Embryonic facial prominence (tissue), 1 donor: ENCODE measurements at regions not wholly inside any gene's neighbourhood (a gene's known extent, or its start where the extent isn't known, plus 50 kb on each side); places are given as distances from the start of the nearest gene placed in this dataset.

ENCODE experiments used
- DNase-seq: peaks from one replicate; pipeline ENCODE4 v3.0.0-alpha.2; 2016; ENCODE audit errors: extremely low spot score

DNA sequence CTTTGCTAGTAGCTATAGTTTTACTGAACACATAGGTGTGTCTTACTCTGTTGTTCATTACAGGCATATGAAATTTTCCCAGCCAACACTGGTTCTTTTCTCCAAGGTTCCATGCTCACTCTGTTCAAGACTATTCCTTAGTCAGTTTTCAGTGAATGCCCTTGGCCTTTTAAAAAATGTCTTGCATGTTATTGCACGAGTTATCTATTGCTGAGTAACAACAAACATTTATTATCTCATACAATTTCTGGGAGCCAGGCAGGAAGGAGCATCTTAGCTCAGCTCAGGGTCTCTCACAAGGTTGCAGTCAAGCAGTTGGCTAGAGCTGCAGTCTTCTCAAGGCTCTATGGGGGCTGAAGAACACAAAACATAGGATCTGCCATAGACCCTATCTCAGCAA lies 223.5 kb downstream of the BTG1 start:
- DNase-seq: no peak

DNA sequence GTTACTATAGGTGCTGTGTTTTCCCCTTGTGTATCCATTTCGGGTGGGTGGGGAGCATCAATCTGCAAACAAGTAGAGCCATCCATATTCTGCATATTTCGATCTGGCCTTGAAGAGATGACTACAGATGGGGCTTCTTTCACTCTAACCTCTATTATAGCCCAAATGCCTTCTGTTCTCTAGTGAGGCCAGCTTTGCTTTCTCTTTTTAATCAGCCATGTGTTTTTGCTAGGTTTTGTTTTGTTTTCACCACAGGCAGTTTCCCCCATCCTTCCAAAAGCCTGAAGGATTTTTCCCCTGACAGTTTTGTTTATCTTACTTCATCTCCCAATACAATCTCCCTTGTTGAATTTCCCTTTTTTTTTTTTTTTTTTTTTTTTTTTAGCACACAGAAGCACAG lies 224.1 kb downstream of the BTG1 start:
- DNase-seq: no peak

DNA sequence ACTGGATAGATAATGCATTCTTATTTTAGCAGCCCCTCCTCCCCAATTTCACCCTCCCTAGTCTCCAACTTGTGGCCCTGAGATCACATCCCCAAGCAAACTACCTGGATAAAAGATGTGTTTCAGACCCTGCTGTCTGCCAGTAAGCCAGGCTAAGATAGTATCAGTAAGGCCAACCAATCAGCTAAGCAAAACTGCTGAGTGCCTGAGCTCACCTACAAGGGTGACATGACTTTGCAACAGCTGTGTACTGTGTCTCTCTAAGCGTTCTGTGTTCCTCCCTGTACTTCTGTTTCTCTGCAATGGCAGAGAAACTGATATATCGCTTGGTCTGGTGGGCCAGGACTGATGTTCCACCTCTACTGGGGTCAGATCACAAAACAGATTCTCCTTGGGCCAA lies 224.9 kb downstream of the BTG1 start:
- DNase-seq: no peak

DNA sequence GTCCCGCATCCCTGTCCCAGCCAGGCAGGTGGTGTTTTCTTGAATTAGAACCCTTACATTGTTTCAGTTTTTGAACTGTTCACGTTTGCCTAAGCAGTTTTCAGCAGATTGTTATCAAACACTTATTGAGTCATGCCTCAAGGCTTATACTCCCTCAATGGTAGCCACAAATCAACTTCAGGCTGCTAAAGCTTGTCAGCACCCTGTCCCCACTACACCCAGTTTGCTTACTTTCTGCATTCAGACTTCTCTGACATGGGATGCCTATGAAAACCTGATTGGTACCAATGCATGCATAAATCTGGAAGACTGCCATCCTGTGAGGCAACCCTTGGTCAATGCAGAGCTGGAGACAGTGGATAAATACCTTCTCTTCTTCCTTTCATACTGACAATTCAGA lies 225.4 kb downstream of the BTG1 start:
- DNase-seq: no peak

DNA sequence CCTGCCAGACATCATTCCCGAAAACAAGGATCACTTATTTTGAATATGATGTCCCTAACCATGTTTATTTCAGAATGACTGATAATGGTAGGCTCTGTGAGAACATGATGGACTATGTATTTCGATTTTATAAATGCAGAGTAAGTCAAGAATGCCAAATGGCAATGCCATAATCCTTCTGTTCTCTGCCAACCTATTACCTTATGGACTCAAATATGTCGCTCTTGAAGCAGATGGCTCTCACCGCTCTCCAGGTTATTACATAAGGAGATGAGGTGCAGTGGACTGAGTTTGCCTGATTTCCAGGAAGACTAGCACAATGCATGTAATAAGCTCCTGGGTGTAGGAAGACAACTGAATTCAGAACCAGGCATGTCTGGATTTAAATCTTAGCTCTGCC lies 227.2 kb downstream of the BTG1 start:
- DNase-seq: no peak

DNA sequence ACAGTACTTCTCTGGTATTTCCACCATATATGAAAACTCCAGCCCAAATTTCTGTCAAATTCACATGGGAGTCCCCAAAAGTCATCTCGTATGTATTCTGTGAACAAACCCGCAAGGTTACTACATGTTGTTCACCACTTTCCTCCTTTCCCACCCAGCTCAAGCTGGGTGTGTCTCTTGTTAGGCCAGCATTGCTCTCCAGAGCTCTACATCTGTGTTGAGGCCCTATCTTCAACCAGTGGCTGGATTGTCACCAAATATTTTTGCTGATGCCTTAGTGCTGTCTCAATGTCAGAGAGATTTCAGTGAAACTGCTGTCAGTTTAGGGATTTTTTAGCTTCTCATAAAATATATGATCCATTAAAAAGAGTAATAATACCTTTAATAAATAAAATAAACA lies 230.9 kb downstream of the BTG1 start:
- DNase-seq: no peak

DNA sequence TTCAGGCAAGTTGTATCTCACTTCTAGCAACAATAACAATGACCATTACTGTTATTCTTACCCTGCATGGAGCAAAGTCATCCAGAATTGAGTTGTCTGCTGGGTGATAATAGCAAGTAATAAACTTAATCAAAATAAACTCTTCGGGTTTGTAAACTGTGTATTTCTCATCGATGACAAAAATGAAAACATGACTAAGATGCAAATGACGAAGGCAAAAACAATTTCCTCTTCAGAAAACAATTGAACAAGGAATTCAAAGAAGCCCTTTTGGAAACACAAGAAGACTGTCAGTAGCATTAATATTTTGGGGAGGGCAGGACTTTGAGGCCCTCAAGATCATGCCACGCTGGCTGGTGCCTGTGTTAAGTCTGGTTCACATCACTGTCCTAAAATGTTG lies 232.0 kb downstream of the BTG1 start:
- DNase-seq: no peak

DNA sequence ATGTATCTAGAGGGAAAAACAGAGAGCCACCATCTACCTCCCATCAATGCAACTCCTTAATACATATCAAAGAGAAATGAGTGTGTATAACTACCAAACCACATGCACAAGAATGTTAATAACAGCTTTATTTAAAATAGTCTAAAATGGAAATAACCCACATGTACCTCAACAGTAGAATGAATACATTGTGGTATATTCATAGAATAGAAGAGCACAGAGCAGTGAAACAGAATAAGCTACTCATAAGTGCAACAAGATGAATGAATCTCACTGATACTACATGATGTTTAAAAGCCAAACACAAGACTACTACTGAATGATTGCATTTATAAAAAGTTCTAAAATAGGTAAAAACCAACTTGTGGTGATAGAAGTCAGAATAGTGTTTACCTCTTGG lies 232.5 kb downstream of the BTG1 start:
- no peak for DNase-seq

DNA sequence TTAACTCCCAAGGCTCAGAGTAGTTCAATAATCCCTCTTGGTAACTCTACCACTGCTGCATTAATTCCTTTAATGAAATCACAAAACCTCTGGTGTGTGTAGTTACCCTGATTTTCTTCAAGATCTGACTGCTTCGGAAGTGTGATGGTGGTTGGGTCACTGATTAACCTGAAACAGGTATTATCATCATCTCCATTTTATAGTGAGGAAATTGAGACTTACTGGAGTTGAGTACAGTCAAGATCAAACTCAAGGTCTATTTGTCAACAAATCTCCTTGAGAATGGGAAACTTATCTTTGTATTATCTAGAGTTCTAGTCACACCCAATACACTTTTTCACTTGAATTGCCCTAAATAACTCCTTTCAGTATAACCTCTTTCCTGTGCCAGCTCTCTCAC lies 233.5 kb downstream of the BTG1 start:
- DNase-seq: no peak

DNA sequence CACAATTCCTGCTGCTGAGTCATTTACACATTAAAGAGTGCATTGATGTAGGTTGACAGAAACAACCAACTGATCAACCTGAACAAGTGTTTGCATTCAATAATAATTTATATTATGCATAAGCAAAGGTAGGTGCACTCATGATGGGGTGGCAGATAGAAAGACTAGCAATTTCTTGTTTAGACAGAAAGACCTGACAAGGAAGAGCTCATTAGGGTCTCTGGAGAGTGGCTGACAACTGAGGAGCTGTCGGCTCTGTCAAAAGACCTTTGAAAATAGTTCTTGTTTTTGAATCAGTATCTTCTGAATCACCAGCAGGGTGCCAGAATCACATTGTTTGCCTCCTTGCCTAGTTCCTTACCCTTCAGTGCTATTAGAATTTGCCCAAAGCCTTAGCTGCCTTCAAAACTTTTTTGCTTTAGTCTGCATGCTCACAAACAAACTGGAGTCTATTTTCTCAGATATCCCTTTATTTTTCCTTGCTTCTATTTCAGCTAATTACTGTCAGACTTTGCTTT lies 234.7 kb downstream of the BTG1 start:
- DNase-seq: no peak

DNA sequence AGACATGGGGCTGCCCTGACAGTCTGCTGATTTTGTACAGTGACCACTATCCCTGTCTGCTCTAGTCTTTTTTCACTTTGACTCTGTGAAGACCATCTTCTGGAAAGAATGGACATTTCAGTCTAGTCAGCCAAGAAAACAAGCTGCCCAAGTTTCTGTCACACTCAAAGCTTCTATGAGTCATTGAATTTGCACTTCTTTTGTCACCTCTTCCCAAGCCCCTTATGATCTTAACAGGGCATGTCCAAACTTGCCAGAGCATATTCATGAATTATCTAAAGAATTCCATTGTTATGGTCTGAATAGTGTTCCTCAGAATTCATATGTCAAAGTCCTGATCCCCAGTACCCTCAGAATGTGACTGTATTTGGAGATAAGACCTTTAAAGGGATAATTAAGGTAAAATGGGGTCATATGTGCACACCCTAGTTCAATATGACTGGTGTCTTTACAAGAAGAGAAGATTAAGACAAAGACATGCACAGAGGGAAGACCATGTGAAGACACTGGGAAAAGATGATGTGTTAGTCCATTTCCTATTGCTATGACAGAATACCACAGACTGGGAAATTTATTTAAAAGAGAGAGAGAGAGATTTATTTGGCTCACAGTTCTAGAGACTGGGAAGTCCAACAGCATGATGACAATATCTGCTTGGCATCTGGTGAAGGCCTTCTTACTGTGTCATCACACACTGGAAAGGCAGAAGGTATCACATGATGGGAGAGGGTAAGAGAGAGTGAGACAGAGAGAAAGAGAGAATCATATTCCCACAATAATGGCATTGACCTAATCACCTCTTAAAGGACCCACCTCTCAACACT lies 242.6 kb downstream of the BTG1 start:
- no peak for DNase-seq

DNA sequence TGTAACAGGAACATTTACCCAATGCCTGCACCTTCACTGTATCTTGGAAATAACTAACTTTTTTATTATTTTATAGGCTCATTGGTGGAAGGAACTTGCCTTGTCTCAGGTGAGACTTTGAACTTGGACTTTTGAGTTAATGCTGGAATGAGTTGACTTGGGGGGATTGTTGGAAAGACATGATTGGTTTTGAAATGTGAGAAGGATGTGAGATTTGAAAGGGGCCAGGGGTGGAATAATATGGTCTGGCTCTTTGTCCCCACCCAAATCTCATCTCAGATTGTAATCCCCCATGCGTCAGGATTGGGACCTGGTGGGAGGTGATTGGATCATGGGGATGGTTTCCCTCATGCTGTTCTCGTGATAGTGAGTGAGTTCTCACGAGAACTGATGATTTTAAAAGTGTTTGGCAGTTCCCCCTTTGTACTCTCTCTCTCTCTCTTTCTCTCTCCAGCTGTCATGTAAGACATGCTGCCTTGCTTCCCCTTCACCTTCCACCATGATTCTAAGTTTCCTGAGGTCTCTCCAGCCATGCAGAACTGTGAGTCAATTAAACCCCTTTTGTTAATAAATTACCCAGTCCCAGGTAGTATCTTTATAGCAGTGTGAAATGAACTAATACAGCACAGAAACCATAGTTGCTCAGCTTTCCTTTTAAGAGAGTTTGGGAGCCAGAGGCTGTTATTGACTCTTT lies 244.1 kb downstream of the BTG1 start:
- no peak for DNase-seq

DNA sequence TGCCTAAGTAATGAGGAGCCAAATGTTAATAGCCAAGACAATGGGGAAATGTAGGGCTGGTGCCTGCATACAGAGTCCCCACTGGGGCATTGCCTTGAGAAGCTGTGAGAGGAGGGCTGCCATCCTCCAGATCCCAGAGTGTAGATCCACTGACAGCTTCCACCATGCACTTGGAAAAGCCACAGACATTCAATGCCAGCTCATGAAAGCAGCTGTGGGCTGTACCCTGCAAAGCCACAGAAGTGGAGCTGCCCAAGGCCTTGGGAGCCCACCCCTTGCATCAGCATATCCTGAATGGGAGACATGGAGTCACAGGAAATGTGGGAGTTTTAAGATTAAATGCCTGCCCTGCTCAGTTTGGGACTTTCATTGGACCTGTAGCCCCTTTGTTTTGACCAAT lies 244.7 kb downstream of the BTG1 start:
- no peak for DNase-seq

DNA sequence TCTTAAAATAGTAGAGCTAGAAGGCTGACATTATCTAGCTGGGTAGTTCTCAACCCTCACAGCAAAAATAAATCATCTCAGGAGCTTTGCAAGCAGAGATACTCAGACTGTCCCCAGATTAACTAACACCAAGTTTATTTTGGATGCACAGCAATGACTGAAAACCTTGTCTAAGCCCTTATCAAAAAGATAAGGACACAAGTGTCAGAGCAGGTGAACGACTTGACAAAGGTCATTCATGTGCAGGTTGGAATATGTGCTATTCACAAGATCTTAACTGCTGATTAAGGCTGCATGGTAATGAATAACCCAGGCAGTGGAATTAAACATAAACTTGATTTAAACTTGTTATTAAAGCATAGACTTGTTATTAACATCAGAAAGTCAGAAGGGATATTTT lies 246.6 kb downstream of the BTG1 start:
- DNase-seq: no peak

DNA sequence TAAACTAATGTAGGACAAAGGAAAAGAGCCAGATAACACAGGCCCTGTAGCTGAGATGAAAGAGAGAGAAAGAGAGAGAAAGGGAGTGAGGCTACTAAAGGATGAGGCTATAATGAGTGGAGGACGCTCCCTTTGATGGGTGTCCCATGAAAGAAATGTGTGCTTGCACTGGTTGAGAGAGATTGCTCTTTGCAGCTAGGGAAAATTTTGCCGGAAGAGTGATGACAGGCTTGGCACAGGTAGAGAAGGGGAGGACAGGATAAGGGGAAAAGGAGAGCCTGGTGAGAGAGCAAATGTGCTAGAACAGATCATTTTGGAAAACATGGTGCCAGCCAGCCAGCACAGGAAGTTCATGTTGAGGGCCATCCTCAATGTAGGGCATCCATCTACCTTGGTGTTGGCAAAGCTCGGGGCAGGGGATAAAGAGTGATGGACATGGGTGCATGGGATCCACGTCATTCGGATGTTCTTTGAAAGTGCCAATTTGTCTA lies 248.6 kb downstream of the BTG1 start:
- no peak for DNase-seq

DNA sequence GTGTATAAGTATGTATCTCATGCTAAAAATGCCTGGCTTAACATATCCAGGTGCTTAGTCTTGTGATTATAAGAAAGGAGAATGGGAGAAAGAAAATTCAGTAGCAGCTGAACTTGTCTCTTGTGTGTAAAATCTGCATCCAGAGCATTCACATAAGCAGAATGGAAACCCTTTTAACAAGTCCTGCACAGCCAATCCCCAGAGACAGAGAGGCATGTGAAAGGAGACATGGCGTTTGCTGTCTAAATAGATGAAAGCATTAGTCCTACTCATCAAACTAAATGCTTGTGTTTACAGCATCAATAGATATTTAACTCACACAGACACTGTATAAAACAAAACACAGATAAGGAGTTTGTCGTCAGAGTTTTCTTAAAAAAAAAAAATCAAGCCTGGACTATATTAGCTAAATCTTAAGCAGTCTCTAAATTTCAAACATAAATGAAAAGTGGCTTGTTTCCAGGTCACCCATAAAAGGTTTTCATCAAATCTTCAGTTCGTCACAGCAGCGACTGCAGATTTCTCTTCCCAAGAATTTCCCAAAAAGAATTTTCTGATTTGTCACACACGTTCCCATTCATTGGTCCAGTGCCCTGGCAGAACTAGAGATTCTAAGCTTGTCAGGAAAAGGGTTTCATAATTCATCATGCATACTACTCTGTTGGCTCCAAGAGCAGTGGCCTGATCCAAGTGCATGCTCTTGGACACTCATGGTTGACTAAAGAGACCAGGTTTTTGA lies 249.2 kb downstream of the BTG1 start:
- DNase-seq: no peak

DNA sequence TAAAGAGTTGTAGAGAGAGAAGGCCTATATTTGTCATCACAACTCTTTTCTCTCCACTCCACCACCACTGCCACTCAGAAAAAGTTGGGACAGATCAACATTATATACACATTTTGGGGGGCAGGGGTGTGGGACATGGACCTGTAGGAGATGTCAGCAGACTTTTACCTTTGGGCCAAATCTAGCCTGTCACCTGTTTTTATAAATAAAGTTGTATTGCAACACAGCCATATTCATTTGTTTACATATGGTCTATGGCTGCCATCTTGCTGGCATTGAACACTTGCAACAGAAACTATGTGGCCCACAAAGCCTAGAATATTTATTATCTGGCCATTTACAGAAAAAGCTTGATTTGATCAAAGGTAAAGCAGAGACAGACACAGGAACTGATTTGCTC lies 250.7 kb downstream of the BTG1 start:
- no peak for DNase-seq

DNA sequence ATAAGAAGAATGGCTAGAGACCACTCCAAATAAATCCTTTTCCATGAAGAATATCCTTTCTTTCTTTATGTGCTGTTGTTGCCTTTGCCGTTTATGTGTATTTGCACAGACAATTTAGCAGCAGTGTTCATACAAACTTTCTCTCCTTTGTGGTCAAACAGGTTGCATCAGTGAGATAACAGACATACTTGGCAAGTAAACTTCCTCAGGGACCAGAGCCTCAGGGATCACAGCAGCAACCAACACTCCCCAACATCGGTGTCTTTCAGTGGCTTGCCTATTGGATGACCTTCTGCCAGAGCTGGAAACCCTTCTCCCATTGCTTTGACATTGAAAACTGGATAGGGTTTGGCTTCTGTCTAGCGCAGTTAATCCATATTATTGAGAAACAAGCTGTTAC lies 252.2 kb downstream of the BTG1 start:
- DNase-seq: no peak

DNA sequence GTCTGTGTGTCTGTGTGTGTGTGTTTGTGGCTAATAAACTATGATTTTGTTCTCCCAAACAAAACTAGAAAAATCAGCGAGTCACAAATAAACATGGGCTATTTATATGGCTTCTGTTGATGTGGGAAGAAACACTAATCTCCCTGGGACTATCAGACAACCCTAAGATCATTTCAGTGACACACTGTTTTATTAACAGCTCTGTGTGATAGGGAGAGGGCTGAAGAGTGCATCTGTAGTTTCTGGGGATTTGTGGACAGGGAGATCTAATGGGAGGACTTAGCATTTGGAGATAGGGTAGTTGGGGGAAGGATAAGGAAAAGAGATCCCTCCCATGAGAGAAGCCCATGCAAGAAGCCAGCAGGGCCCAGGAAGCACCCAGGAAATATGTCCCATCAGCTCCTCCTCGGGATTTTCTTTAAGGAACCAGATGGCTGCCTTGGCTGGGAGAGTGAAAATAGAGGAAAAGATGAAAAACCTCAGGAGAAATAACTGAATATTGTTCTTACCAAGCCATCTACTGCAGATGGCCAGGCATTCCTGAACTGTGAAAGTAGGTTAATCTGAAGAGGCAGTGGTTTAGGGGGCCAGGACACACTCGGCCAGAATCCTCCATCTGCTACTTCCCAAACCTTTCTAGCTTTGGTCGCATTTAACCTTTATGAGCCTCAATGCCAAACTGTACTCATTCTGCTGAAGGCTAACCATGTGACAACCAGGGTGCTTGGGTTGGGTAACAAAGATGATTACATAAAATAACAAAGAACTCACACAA lies 253.4 kb downstream of the BTG1 start:
- no peak for DNase-seq

DNA sequence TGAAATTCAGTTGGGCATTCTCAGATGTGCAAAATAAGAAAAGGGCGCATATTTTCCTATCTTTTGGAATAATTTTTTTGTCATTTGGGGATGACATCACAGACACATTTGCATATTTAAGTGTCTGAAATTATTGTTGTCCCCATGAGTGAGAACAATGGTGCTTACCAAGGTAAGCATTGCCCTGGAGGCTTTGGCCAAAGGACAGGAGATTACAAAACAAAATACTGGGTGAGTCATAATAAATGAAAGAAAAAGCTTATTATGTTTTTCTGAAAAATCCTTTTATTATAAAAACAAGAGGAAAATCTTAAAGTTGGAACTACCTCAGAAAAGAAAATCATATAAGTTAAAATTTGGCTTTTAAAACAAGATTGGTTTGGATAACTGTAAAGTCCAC lies 254.9 kb downstream of the BTG1 start:
- DNase-seq: no peak

DNA sequence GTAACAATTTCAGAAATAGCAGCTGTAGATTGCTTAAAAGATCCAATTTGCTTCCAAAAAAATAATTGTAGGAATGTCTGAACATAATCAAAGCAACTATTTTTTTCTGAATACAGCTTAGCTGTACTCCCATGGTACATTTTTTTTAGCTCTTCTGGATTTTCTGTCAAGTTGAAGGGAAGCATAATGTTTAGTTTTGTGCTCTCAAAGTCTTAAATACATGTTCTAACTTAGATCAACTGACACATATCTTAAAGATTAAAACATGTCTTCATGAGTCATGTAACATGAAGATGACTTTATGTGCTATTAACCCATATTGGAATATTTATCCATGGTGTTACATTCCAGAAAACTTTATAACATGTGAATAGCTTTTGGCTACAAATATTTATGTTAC lies 255.7 kb downstream of the BTG1 start:
- no peak for DNase-seq

DNA sequence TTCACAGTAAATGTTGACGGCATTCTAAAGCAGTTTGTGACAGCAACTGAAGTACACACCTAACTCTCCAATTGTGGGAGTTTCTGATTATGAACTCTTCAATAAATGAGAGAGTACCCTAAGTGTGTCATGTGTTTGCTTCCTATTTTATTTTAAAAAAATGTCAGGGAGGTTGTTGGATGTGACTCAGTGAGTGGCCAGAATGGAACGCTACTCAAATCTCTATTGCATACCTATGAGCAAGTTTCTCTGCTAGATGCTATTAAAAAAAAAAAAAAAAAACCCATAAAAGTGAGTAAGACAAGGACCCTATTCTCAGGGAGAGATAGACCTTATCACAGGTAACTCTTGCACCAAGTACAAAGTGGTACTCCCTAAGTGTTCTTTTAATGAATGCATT lies 256.6 kb downstream of the BTG1 start:
- DNase-seq: no peak
